ENCODE measurements at regions not wholly inside any gene's neighbourhood (a gene's known extent, or its start where the extent isn't known, plus 50 kb on each side); places are given as distances from the start of the nearest gene placed in this dataset.

- Histone ChIP-seq H3K9me3 (ENCODE audit: control extremely low read depth in 1 of 3, control insufficient read depth in 2 of 3, insufficient read depth in 1 of 3, low read length in 2 of 3) (no peaks in the 10 kb centered on the region), H3K36me3 (replicated peaks in 1 of 2; ENCODE audit: control extremely low read depth in 1 of 2, control insufficient read depth in 1 of 2, extremely low read depth in 1 of 2, insufficient read depth in 2 of 2, low read length in 1 of 2) (no peaks in the 10 kb centered on the region), H2AFZ (ENCODE audit: insufficient read depth, low read depth, low read length, poor library complexity, severe bottlenecking) (no peak overlapping the region), H3K27me3 (replicated peaks in 1 of 4; ENCODE audit: control extremely low read depth in 1 of 4, control insufficient read depth in 3 of 4, insufficient read depth in 4 of 4, low read length in 3 of 4) (no peaks in the 10 kb centered on the region), H3K79me2 (ENCODE audit: control insufficient read depth, insufficient read depth, low read length) (no peaks in the 10 kb centered on the region), H3K9ac (ENCODE audit: low read length) (no peak overlapping the region), H4K20me1 (ENCODE audit: control insufficient read depth, insufficient read depth, low read length, poor library complexity, severe bottlenecking) (no peaks in the 10 kb centered on the region), H3K27ac (ENCODE audit: low read length in 2 of 2) (no peak overlapping the region), H3K4me1 (ENCODE audit: control insufficient read depth in 2 of 2, insufficient read depth in 2 of 2, low read length in 2 of 2) (no peaks in the 10 kb centered on the region), H3K4me3 (ENCODE audit: control extremely low read depth in 1 of 5, extremely low read depth in 1 of 5, insufficient read depth in 1 of 5, low read depth in 2 of 5, low read length in 4 of 5) (no peak overlapping the region), H3K4me2 (replicated peaks; ENCODE audit: low read depth, low read length, poor library complexity, severe bottlenecking) (no peak overlapping the region)
- no peaks in the 10 kb centered on the region for H3K27me3 Mint-ChIP-seq
- no peaks in the 10 kb centered on the region for H3K4me1 Mint-ChIP-seq
- TF ChIP-seq CTCF (IDR thresholded peaks at IDR 0.05) (no peak), EZH2 (IDR thresholded peaks at IDR 0.05; ENCODE audit: borderline replicate concordance, insufficient read depth, low read depth, low read length, poor library complexity, severe bottlenecking) (no peak)
- ChIA-PET POLR2A (no interaction called here), CTCF (interaction anchor here (0.6 to 1.2 kb wide), 2 partner anchors 9 to 25 kb away, joined by 3 read pairs; no protein-coding TSS in a partner anchor)
- DNase-seq, result no peak
- no peak for ATAC-seq (ENCODE audit: low read depth)
- H3K4me3 Mint-ChIP-seq, result no peak overlapping the region
- WGBS (ENCODE audit: insufficient coverage), result 43% methylated on average over 1 of the region's 1 CpG
- intact Hi-C loops (cut with micrococcal nuclease), result no loop called here
- H3K9me3 Mint-ChIP-seq (ENCODE audit: insufficient read depth), result no peaks in the 10 kb centered on the region
- no peak overlapping the region for H3K27ac Mint-ChIP-seq
These were observed 63.4 kb upstream of the PSEN2 start for GRCh38 chr1:226806988-226807387.

DNA sequence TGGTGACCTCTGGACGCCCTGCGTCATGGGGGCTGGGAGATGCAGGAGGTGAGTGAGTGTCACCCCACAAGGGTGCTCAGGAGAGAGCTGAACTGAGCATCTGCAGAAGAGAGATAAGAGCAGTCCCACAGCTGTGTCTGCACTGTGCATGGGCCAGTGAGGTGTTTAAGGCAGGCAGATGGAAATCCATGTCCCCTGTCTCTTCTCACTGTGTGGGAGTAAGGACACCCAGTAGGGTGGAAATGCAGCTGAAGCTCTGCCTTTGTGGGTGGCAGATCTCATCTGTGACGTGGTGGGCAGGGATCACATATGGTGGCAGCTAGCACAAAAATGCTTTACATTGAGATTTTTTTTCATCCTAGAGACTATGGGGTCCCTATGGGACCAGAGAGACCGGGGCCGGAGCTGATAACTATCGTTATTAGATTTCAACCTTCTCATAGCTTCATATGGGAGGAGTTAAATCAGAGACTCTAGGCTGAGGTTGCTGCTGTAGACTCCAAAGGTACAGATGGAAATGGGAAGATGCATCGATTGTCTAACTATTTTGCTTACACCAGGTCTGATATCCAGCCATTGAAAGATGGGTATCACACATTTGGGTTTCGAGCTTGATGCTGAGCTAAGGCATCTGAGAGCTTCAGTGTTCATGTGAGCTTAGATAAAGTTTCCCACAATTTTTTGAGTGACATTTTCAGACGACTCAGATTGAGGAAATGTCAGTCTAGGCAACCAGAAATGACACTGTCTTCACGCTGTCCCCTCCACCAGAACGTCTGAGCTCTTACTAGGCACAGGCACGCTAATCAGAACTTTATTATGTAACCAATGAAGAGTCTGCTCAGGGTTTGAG is 65.3 kb upstream of the PSEN2 start:
- Histone ChIP-seq H3K79me2 (ENCODE audit: control insufficient read depth, insufficient read depth, low read length) (no peaks in the 10 kb centered on the region), H3K4me2 (replicated peaks; ENCODE audit: low read depth, low read length, poor library complexity, severe bottlenecking) (no peak overlapping the region), H3K9me3 (ENCODE audit: control extremely low read depth in 1 of 3, control insufficient read depth in 2 of 3, insufficient read depth in 1 of 3, low read length in 2 of 3) (no peaks in the 10 kb centered on the region), H3K9ac (ENCODE audit: low read length) (no peak overlapping the region), H3K27ac (ENCODE audit: low read length in 2 of 2) (no peak overlapping the region), H3K4me3 (ENCODE audit: control extremely low read depth in 1 of 5, extremely low read depth in 1 of 5, insufficient read depth in 1 of 5, low read depth in 2 of 5, low read length in 4 of 5) (no peak overlapping the region), H3K36me3 (replicated peaks in 1 of 2; ENCODE audit: control extremely low read depth in 1 of 2, control insufficient read depth in 1 of 2, extremely low read depth in 1 of 2, insufficient read depth in 2 of 2, low read length in 1 of 2) (no peaks in the 10 kb centered on the region), H3K27me3 (replicated peaks in 1 of 4; ENCODE audit: control extremely low read depth in 1 of 4, control insufficient read depth in 3 of 4, insufficient read depth in 4 of 4, low read length in 3 of 4) (no peaks in the 10 kb centered on the region), H3K4me1 (ENCODE audit: control insufficient read depth in 2 of 2, insufficient read depth in 2 of 2, low read length in 2 of 2) (no peaks in the 10 kb centered on the region), H2AFZ (ENCODE audit: insufficient read depth, low read depth, low read length, poor library complexity, severe bottlenecking) (no peak overlapping the region), H4K20me1 (ENCODE audit: control insufficient read depth, insufficient read depth, low read length, poor library complexity, severe bottlenecking) (no peaks in the 10 kb centered on the region)
- ATAC-seq (ENCODE audit: low read depth) (no peak), DNase-seq (no peak)
- ChIA-PET POLR2A (no interaction called here), CTCF (interaction anchor here (1.1 to 1.6 kb wide), 2 partner anchors 9 to 171 kb away, joined by 3 read pairs; no protein-coding TSS in a partner anchor)
- no peaks in the 10 kb centered on the region for H3K9me3 Mint-ChIP-seq (ENCODE audit: insufficient read depth)
- H3K27me3 Mint-ChIP-seq, result no peaks in the 10 kb centered on the region
- TF ChIP-seq CTCF (IDR thresholded peaks at IDR 0.05), result no peak
- TF ChIP-seq EZH2 (IDR thresholded peaks at IDR 0.05; ENCODE audit: borderline replicate concordance, insufficient read depth, low read depth, low read length, poor library complexity, severe bottlenecking), result no peak
- 82% methylated on average over 9 of the region's 12 CpGs for WGBS (ENCODE audit: insufficient coverage)
- no peak overlapping the region for H3K27ac Mint-ChIP-seq
- no peaks in the 10 kb centered on the region for H3K4me1 Mint-ChIP-seq
- intact Hi-C loops (cut with micrococcal nuclease), result no loop called here
- no peak overlapping the region for H3K4me3 Mint-ChIP-seq

Data from B cell (primary cell).